Astrocyte of the spinal cord (primary cell): ENCODE measurements at regions not wholly inside any gene's neighbourhood (a gene's known extent, or its start where the extent isn't known, plus 50 kb on each side); places are given as distances from the start of the nearest gene placed in this dataset.
A peak's percentile ranks its signal among the peaks of the same experiment; 100 is the strongest.

Experiments used
- DNase-seq: peaks from one replicate; pipeline ENCODE4 v3.0.0; 2011; ENCODE audit warnings: low read depth, low spot score
- H3K4me3 ChIP-seq: 2 replicates; pipeline ENCODE4 v1.5.1; 2011; ENCODE audit warnings: low read depth, mild to moderate bottlenecking, low read length, moderate library complexity
- in situ Hi-C: cut with HindIII; loops from 2 replicates; pipeline ENCODE4 v1.10.0; 2017; ENCODE audit warnings: low sequenced_read_pairs
- TF ChIP-seq, protein P1 (sequence below): IDR thresholded peaks from 2 replicates; pipeline ENCODE4 v1.5.1; 2012; ENCODE audit warnings: low read depth, mild to moderate bottlenecking, low read length, inconsistent platforms

DNA sequence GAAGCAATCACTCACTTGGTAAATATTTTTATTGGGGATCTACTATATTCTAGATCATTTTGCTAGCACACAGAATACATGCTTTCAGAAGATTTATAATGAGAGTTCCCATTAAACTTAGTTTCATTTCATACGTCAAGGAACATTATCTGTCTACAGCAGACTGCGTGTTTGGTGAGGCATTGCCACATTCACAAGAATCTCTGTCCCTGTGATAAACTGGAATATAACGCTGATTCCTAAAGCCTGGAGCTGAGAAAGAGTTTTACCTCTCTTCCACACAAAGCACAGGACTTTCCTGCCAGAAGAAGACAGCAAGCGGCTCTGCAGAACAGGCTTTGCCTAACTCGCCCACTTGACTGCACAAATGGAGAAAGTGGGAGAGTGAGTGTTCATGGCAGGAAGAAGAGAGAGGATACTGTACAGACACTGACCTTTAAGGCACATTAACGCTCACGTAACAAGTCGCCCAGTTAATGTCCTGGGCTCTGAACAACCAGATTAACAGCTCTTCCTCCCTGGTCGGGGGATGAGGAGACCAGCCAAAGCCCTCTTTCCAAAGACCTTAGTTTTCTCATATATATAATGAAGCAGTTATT is 356.2 kb downstream of the GPD2 start:
- in situ Hi-C loops: no loop called here
- TF ChIP-seq, protein P1, sequence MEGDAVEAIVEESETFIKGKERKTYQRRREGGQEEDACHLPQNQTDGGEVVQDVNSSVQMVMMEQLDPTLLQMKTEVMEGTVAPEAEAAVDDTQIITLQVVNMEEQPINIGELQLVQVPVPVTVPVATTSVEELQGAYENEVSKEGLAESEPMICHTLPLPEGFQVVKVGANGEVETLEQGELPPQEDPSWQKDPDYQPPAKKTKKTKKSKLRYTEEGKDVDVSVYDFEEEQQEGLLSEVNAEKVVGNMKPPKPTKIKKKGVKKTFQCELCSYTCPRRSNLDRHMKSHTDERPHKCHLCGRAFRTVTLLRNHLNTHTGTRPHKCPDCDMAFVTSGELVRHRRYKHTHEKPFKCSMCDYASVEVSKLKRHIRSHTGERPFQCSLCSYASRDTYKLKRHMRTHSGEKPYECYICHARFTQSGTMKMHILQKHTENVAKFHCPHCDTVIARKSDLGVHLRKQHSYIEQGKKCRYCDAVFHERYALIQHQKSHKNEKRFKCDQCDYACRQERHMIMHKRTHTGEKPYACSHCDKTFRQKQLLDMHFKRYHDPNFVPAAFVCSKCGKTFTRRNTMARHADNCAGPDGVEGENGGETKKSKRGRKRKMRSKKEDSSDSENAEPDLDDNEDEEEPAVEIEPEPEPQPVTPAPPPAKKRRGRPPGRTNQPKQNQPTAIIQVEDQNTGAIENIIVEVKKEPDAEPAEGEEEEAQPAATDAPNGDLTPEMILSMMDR: no peak

DNA sequence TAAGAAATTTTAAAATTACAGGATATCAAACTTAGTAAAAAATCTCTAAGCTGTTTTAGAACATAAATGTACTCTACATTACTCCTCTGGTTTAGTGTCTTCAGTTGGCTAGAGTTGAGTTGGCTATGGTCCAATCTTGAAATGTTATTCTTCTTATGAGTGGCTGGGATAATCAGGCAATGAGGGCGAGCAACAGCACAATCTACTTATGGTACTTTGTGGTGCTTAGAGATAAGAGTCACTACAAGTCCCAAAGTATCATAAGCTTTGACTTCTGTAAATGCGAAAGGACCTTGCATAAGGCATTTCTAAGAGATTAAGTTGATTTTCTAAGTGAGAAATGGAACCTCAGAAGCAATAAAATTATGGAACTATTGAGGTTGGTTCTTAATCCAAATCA is 361.7 kb downstream of the GPD2 start:
- no peak overlapping the region for H3K4me3 ChIP-seq
- no peak for DNase-seq
- TF ChIP-seq, protein P1: no peak
- in situ Hi-C loops: no loop called here

More for the DNA sequence above, 356.2 kb downstream of the GPD2 start:
- no peak overlapping the region for H3K4me3 ChIP-seq
- no peak for DNase-seq

GRCh38 chr2:156800065-156800653 is 364.0 kb downstream of the GPD2 start:
- DNase-seq: peak; percentile 20
- in situ Hi-C loops: no loop called here
- peak overlapping the region; percentile 23 for H3K4me3 ChIP-seq
- TF ChIP-seq, protein P1: no peak

DNA sequence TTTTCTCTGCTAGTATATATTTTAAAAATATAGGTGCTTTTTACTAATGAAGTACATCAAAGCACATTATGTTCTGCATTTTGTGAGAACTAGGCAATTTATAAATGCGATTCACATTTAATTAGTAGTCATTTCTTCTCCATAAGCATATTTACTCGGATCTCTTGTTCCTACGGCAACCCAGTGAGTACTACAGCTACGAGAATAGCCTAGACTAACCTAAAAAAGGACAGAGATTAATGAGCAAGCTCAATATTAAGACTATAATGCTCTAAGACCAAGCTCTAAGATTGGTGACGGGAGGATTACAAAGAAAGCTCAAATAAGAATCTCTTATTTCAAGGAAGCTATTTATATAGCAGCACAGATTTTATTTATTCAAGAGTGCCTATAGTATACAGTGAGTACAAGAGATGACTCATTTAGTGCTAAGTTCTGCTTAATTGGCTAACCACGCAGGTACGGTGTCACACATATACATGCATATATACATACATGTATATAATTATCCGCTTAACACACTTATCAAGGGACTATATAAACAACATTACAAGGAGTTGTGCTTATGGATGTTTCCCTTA is 364.7 kb downstream of the GPD2 start:
- peak overlapping the region; percentile 23 for H3K4me3 ChIP-seq
- in situ Hi-C loops: no loop called here
- TF ChIP-seq, protein P1: no peak
- peak; percentile 17 for DNase-seq

GRCh38 chr2:156803243-156803642 is 367.1 kb downstream of the GPD2 start:
- H3K4me3 ChIP-seq: no peak overlapping the region
- in situ Hi-C loops: no loop called here
- DNase-seq: no peak
- TF ChIP-seq, protein P1: no peak

- no peak overlapping the region for H3K4me3 ChIP-seq
- in situ Hi-C loops: no loop called here
- TF ChIP-seq, protein P1: no peak
- DNase-seq: no peak
These were observed 367.8 kb downstream of the GPD2 start for GRCh38 chr2:156803967-156804366.
